Neural cell (in vitro differentiated cells): ENCODE measurements at regions not wholly inside any gene's neighbourhood (a gene's known extent, or its start where the extent isn't known, plus 50 kb on each side); places are given as distances from the start of the nearest gene placed in this dataset.

Source experiments
- H2AFZ ChIP-seq: fragments of 200-600, 300-800 bp; sonication (generic), shearing (Covaris generic); 2 replicates; pipeline ENCODE4 v1.6.0; 2014; ENCODE audit warnings: low read depth, mild to moderate bottlenecking, antibody characterized with exemption, low read length, moderate library complexity
- H3F3A ChIP-seq: fragments of 200-600 bp; shearing (Covaris generic); 2 replicates; pipeline ENCODE4 v1.6.1; 2016; ENCODE audit warnings: mild to moderate bottlenecking, moderate library complexity, mixed read lengths, antibody characterized with exemption, low read length; ENCODE audit not compliant: insufficient read depth, poor library complexity, severe bottlenecking
- H3K27ac ChIP-seq: fragments of 200-600, 300-800 bp; sonication (generic), shearing (Covaris generic); 2 replicates; pipeline ENCODE4 v1.5.1; 2014; ENCODE audit warnings: mild to moderate bottlenecking, low read length, moderate library complexity
- H3K27me3 ChIP-seq: fragments of 300-800, 200-600 bp; sonication (generic), shearing (Covaris generic); 2 replicates; pipeline ENCODE4 v1.6.0; 2014; ENCODE audit warnings: mild to moderate bottlenecking, low read depth, low read length, moderate library complexity; ENCODE audit not compliant: insufficient read depth
- H3K36me3 ChIP-seq: fragments of 300-800, 200-600 bp; sonication (generic), shearing (Covaris generic); 2 replicates; pipeline ENCODE4 v1.5.1; 2014; ENCODE audit warnings: mild to moderate bottlenecking, antibody characterized with exemption, low read length, moderate library complexity; ENCODE audit not compliant: insufficient read depth
- H3K4me2 ChIP-seq: fragments of 300-800, 200-600 bp; sonication (generic), shearing (Covaris generic); 2 replicates; pipeline ENCODE4 v1.6.0; 2014; ENCODE audit warnings: mild to moderate bottlenecking, low read length
- H3K4me3 ChIP-seq: fragments of 300-800, 200-600 bp; sonication (generic), shearing (Covaris generic); 2 replicates; pipeline ENCODE4 v1.5.1; 2014; ENCODE audit warnings: mild to moderate bottlenecking, low read length, moderate library complexity
- H3K79me2 ChIP-seq: fragments of 200-600 bp; shearing (Covaris generic); replicated peaks from 2 replicates; pipeline ENCODE4 v1.6.0; 2014; ENCODE audit warnings: mild to moderate bottlenecking, low read length, moderate library complexity; ENCODE audit not compliant: insufficient read depth
- H3K9ac ChIP-seq: fragments of 300-800, 200-600 bp; sonication (generic), shearing (Covaris generic); 2 replicates; pipeline ENCODE4 v1.6.1; 2016; ENCODE audit warnings: mild to moderate bottlenecking, low read length, mixed read lengths
- H3K9me2 ChIP-seq: fragments of 200-600 bp; shearing (Covaris generic); 2 replicates; pipeline ENCODE4 v1.6.1; 2016; ENCODE audit warnings: mild to moderate bottlenecking, low read length, mixed read lengths; ENCODE audit not compliant: insufficient read depth
- H3K9me3 ChIP-seq: fragments of 200-600, 300-800 bp; sonication (generic), shearing (Covaris generic); 2 replicates; pipeline ENCODE4 v1.6.1; 2016; ENCODE audit warnings: mild to moderate bottlenecking, mixed run types, low read length, moderate library complexity, mixed read lengths
- H4K20me1 ChIP-seq: fragments of 200-600 bp; shearing (Covaris generic); 2 replicates; pipeline ENCODE4 v1.6.1; 2016; ENCODE audit warnings: mild to moderate bottlenecking, mixed run types; ENCODE audit not compliant: insufficient read depth
- EP300 ChIP-seq: fragments of 450-650 bp; conservative IDR thresholded peaks from 2 replicates; pipeline ENCODE4 v1.6.1; 2014; ENCODE audit warnings: antibody characterized with exemption, mild to moderate bottlenecking, moderate library complexity; ENCODE audit not compliant: poor library complexity, severe bottlenecking
- EZH2 ChIP-seq: fragments of 200-600, 300-800 bp; shearing (Covaris generic), sonication (generic); IDR thresholded peaks from 2 replicates; pipeline ENCODE4 v1.6.1; 2014; ENCODE audit warnings: antibody characterized with exemption, low read length, borderline replicate concordance, mild to moderate bottlenecking; ENCODE audit not compliant: insufficient read depth, poor library complexity, severe bottlenecking
- MXI1 ChIP-seq: fragments of 450-650 bp; conservative IDR thresholded peaks from 2 replicates; pipeline ENCODE4 v1.6.1; 2014; ENCODE audit warnings: antibody characterized with exemption, mild to moderate bottlenecking; ENCODE audit not compliant: poor library complexity, severe bottlenecking
- POLR2AphosphoS5 ChIP-seq: IDR thresholded peaks from 2 replicates; pipeline ENCODE4 v1.6.1; 2012
- RAD21 ChIP-seq: fragments of 450-650 bp; conservative IDR thresholded peaks from 2 replicates; pipeline ENCODE4 v1.6.1; 2014; ENCODE audit warnings: antibody characterized with exemption, mild to moderate bottlenecking, moderate library complexity
- SMC3 ChIP-seq: fragments of 450-650 bp; conservative IDR thresholded peaks from 2 replicates; pipeline ENCODE4 v1.6.1; 2014; ENCODE audit warnings: antibody characterized with exemption, mild to moderate bottlenecking, moderate library complexity; ENCODE audit not compliant: poor library complexity
- TAF1 ChIP-seq: IDR thresholded peaks from 2 replicates; pipeline ENCODE4 v1.6.1; 2012; ENCODE audit warnings: low read depth
- TF ChIP-seq, protein P1 (sequence below): IDR thresholded peaks from 2 replicates; pipeline ENCODE4 v1.6.1; 2012; ENCODE audit warnings: borderline replicate concordance
- TF ChIP-seq, protein P2 (sequence below): fragments of 450-650 bp; IDR thresholded peaks from 2 replicates; pipeline ENCODE4 v1.5.1; 2014; ENCODE audit warnings: antibody characterized with exemption, mild to moderate bottlenecking, moderate library complexity; ENCODE audit not compliant: poor library complexity, severe bottlenecking

- H3K9ac ChIP-seq, result no peak overlapping the region
- H3K27ac ChIP-seq, result no peak overlapping the region
- no peaks in the 10 kb centered on the region for H3K9me3 ChIP-seq
- no peaks in the 10 kb centered on the region for H3K9me2 ChIP-seq
- no peaks in the 10 kb centered on the region for H4K20me1 ChIP-seq
- H3K79me2 ChIP-seq, result no peaks in the 10 kb centered on the region
- no peaks in the 10 kb centered on the region for H3K27me3 ChIP-seq
- H3K4me2 ChIP-seq, result no peak overlapping the region
- H2AFZ ChIP-seq, result no peak overlapping the region
- H3K36me3 ChIP-seq, result no peaks in the 10 kb centered on the region
- H3K4me3 ChIP-seq, result no peak overlapping the region
- no peaks in the 10 kb centered on the region for H3F3A ChIP-seq
- TF ChIP-seq, protein P1, sequence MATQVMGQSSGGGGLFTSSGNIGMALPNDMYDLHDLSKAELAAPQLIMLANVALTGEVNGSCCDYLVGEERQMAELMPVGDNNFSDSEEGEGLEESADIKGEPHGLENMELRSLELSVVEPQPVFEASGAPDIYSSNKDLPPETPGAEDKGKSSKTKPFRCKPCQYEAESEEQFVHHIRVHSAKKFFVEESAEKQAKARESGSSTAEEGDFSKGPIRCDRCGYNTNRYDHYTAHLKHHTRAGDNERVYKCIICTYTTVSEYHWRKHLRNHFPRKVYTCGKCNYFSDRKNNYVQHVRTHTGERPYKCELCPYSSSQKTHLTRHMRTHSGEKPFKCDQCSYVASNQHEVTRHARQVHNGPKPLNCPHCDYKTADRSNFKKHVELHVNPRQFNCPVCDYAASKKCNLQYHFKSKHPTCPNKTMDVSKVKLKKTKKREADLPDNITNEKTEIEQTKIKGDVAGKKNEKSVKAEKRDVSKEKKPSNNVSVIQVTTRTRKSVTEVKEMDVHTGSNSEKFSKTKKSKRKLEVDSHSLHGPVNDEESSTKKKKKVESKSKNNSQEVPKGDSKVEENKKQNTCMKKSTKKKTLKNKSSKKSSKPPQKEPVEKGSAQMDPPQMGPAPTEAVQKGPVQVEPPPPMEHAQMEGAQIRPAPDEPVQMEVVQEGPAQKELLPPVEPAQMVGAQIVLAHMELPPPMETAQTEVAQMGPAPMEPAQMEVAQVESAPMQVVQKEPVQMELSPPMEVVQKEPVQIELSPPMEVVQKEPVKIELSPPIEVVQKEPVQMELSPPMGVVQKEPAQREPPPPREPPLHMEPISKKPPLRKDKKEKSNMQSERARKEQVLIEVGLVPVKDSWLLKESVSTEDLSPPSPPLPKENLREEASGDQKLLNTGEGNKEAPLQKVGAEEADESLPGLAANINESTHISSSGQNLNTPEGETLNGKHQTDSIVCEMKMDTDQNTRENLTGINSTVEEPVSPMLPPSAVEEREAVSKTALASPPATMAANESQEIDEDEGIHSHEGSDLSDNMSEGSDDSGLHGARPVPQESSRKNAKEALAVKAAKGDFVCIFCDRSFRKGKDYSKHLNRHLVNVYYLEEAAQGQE, result no peak
- TF ChIP-seq RAD21 (no peak), SMC3 (no peak), EP300 (no peak), EZH2 (no peak), POLR2AphosphoS5 (no peak), MXI1 (no peak), TAF1 (no peak)
- TF ChIP-seq, protein P2, sequence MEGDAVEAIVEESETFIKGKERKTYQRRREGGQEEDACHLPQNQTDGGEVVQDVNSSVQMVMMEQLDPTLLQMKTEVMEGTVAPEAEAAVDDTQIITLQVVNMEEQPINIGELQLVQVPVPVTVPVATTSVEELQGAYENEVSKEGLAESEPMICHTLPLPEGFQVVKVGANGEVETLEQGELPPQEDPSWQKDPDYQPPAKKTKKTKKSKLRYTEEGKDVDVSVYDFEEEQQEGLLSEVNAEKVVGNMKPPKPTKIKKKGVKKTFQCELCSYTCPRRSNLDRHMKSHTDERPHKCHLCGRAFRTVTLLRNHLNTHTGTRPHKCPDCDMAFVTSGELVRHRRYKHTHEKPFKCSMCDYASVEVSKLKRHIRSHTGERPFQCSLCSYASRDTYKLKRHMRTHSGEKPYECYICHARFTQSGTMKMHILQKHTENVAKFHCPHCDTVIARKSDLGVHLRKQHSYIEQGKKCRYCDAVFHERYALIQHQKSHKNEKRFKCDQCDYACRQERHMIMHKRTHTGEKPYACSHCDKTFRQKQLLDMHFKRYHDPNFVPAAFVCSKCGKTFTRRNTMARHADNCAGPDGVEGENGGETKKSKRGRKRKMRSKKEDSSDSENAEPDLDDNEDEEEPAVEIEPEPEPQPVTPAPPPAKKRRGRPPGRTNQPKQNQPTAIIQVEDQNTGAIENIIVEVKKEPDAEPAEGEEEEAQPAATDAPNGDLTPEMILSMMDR, result no peak
Observed at GRCh38 chr10:42983591-42983990, 93.3 kb upstream of the RET start.

- TF ChIP-seq EZH2 (no peak), RAD21 (no peak), POLR2AphosphoS5 (no peak), SMC3 (no peak), MXI1 (no peak), TAF1 (no peak), EP300 (no peak)
- TF ChIP-seq, protein P1, result no peak
- TF ChIP-seq, protein P2, result no peak
- Histone ChIP-seq H3K9ac (no peak overlapping the region), H3K4me2 (no peak overlapping the region), H3K9me3 (no peaks in the 10 kb centered on the region), H3K27ac (no peak overlapping the region), H3K4me3 (no peak overlapping the region), H3K27me3 (no peaks in the 10 kb centered on the region), H2AFZ (no peak overlapping the region), H4K20me1 (no peaks in the 10 kb centered on the region), H3K9me2 (no peaks in the 10 kb centered on the region), H3K36me3 (no peaks in the 10 kb centered on the region), H3F3A (no peaks in the 10 kb centered on the region), H3K79me2 (no peaks in the 10 kb centered on the region)
Observed at GRCh38 chr10:42984035-42984610, 92.7 kb upstream of the RET start.
